Tongue (tissue), 1 donor: ENCODE measurements at regions not wholly inside any gene's neighbourhood (a gene's known extent, or its start where the extent isn't known, plus 50 kb on each side); places are given as distances from the start of the nearest gene placed in this dataset.

Source experiments
- DNase-seq: peaks from one replicate; pipeline ENCODE4 v3.0.0-alpha.2; 2015

- no peak for DNase-seq
Observed at GRCh38 chr5:91283899-91284298, 99.2 kb downstream of the ARRDC3 start.

DNA sequence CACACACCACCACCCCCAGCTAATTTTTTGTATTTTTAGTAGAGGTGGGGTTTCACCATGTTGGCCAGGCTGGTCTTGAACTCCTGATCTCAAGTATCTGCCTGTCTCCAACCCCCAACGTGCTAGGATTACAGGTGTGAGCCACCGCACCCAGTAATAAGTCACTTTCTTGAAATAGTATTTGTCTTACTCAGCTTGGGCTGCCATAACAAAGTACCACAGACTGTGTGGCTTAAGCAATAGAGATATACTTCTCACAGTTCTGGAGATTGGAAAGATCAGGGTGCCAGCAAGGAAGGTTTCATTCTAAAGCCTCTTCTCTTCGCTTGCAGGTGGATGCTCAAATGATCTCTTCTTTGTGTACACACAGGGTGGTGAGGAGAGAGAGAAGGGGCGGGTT is 99.8 kb downstream of the ARRDC3 start:
- no peak for DNase-seq

GRCh38 chr5:91282210-91282609 is 100.9 kb downstream of the ARRDC3 start:
- no peak for DNase-seq

DNA sequence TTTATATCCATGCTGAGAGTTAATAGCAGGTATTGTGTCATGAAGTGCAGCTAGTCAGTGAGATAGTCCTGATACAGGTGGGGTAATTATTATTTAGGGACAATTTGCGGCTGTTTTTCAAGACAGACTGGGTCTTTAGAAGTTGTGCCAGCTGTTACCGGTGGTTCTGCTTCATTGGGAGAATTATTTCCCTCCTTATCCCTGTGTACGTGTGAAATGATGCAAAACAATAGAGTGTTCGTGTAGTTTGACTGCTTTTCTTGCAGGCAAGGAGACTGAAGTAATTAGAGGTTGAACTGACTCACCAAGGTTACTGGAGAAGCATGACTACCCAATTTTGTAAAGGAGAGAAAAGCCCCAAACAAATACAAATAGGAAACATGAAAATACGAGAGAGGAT is 101.7 kb downstream of the ARRDC3 start:
- peak; percentile 23 for DNase-seq

DNA sequence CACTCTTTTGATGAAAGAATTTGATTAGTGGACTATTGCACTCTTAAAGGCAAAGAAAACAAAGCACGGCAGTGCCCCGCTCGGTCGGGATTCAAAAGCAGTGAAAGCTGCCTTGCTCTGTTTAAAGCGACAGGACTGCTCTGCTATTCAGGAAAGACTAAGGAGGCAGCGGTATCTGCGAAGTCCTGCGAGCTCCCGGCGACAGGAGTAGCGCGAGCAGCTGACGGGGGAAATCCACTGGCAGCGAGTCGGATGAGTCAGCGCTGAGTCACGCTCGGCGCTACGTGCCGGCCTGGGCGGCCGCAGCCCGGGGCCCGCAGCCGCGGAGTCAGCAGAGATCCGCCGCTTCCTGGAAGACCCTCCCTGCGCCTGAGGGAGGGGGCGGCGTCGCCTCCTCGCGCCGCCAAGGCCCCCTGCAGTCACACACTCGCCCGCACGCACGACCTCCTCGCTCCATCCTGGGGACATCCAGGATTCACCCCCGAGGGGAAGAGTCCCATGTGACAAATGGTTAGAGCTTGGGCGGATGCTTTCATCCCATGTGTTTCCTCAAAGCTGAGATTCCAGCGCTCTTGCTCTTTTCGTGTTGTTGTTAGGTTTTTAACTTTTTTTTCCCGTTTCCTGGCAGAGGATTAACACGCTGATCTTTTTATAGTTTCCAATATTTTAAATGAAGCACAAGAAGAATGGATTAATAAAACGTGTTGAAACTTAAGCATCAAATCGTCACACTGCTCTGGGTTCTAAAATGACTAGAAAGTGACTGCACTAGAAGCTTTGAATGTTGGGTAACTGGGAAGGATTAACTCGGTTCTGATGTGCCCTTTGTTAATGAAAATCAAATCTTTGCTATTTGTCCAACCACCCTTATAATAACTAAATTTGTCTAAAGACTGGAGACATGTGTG is 102.5 kb downstream of the ARRDC3 start:
- peak; percentile 97 for DNase-seq

GRCh38 chr5:91277840-91278239 is 105.3 kb downstream of the ARRDC3 start:
- DNase-seq = no peak

DNA sequence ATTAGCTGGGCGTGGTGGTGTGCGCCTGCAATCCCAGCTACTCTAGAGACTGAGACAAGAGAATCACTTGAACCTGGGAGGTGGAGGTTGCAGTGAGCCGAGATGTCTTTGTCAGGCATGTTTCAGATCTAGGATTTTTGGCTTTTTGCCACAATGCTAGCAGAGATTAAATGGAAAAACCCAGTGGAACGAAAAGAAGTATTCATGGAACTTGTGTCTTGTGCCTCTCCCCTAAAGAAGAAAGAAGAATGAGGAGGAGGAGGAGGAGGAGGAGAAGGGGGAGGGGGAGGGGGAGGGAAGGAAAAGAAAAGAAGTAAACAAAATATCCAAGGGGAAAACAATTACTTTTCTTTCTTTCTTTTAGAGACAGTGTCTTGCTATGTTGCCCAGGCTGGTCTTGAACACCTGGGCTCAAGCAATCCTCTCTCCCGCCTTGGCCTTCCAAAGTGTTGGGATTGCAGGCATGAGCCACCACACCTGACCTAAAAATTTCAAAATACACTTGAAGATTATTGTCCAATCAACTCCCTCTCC is 106.0 kb downstream of the ARRDC3 start:
- DNase-seq = no peak

DNA sequence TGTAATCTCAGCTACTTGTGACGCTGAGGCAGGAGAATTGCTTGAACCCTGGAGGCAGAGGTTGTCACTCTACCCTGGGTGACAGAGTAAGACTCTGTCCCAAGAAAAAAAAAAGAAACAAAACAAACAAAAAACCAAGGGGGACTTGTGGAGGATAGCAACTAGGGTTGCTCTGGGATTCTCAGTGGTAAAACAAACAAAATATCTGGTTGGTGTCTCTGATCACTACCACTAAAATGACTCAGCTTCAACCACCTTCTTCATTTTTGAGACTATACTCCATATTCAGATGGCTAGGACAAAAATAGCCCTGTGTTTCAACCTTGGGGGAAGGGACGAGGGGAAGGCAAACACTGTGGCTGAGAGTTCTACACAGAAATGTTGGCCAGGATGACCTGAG is 110.3 kb downstream of the ARRDC3 start:
- no peak for DNase-seq

DNA sequence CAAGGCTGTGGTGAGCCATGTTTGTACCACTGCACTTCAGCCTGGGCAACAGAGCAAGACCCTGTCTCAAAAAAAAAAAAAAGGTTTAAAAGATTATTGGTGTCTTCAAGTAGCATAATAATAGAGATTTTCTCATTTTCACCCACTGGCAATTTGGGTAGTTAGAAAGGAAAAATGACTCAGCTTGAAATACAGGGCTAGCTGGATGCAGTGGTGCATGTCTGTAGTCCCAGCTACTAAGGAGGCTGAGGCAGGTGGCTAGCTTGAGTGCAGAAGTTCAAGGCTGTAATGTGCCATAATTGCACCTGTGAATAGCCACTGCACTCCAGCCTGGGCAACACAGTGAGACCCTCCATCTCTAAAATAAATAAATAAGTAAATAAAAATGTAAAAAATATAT is 111.1 kb downstream of the ARRDC3 start:
- no peak for DNase-seq

- no peak for DNase-seq
Observed at GRCh38 chr5:91269198-91269597, 113.9 kb downstream of the ARRDC3 start.

GRCh38 chr5:91266184-91266705 is 116.9 kb downstream of the ARRDC3 start:
- peak; percentile 22 for DNase-seq

- peak; percentile 41 for DNase-seq
Observed at GRCh38 chr5:91264311-91265051, 118.6 kb downstream of the ARRDC3 start.

DNA sequence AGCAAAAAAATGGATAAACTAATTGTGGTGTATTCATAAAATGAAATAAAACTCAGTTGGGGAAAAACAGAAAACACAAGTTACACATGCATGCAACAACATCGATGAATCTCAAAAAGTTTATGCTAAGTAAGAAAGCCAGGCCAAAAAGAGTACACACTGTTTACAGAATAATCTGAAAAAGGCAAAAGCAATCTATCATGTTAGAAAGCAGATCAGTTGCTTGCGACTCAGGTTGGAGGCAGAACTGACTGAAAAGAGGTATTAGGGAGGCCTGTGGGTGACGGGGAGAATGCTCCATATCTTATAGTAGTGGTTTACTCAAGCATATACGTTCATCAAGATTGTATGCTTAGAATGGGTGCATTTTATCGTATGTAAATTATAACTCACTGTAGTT is 119.2 kb downstream of the ARRDC3 start:
- no peak for DNase-seq

DNA sequence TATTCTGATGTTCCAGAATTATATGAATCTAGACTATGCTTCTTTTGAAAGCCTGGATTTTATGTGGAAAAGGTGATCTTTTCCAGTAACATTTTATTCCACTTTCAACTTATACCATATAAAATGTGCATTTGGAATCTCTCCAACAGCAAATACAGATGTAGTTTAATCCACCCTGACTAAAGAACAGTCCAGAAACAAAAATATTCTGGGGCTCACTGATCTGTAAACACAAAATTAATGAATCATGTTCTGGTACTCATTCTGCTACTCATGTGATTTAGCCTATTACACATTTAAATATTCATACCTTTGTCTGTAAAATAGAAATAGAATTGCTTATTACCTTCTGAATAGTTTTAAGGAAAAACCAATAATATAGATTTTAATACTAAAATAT is 125.8 kb downstream of the ARRDC3 start:
- peak; percentile 31 for DNase-seq

DNA sequence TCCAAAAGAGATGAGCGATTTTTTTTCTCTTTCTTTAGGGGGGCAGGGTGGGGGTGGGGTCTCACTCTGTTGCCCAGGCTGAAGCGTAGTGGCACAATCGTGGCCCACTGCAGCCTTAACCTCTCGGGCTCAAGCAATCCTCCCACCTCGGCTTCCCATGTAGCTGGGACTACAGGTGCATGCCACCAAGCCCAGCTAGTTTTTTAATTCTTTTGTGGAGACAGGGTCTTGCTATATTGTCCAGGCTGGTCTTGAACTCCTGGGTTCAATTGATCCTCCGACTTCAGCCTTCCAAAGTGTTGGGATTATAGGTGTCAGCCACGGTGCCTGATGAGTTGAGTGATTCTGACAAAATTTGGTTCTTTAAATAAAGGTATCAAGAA is 127.0 kb downstream of the ARRDC3 start:
- no peak for DNase-seq

- no peak for DNase-seq
Observed at GRCh38 chr5:91255396-91256141, 127.5 kb downstream of the ARRDC3 start.

- DNase-seq = no peak
Observed at GRCh38 chr5:91252916-91253315, 130.2 kb downstream of the ARRDC3 start.

GRCh38 chr5:91245871-91246270 is 137.2 kb downstream of the ARRDC3 start:
- no peak for DNase-seq

- DNase-seq = no peak
Observed at GRCh38 chr5:91245074-91245452, 138.1 kb downstream of the ARRDC3 start.

- no peak for DNase-seq
Observed at GRCh38 chr5:91244380-91245073, 138.6 kb downstream of the ARRDC3 start.

- DNase-seq = no peak
Observed at GRCh38 chr5:91243852-91244251, 139.3 kb downstream of the ARRDC3 start.

GRCh38 chr5:91243286-91243685 is 139.8 kb downstream of the ARRDC3 start:
- no peak for DNase-seq
